Suprapubic skin (tissue), 4 donors: ENCODE measurements at regions not wholly inside any gene's neighbourhood (a gene's known extent, or its start where the extent isn't known, plus 50 kb on each side); places are given as distances from the start of the nearest gene placed in this dataset.

Experiments
- DNase-seq, 2 donors: peaks; one replicate each; pipeline ENCODE4 v3.0.0-alpha.2; 2019; ENCODE audit warnings: low spot score in 2 of 2
- H3K27ac ChIP-seq: fragments of 200-600 bp; sonication (generic); one replicate; pipeline ENCODE4 v1.5.1; 2019
- H3K27me3 ChIP-seq: fragments of 200-600 bp; sonication (generic); one replicate; pipeline ENCODE4 v1.5.1; 2019
- H3K36me3 ChIP-seq: fragments of 200-600 bp; sonication (generic); one replicate; pipeline ENCODE4 v1.5.1; 2019
- H3K4me1 ChIP-seq: fragments of 200-600 bp; sonication (generic); one replicate; pipeline ENCODE4 v1.5.1; 2019
- H3K4me3 ChIP-seq: fragments of 200-600 bp; sonication (generic); one replicate; pipeline ENCODE4 v1.5.1; 2019; ENCODE audit warnings: mild to moderate bottlenecking
- H3K9me3 ChIP-seq: fragments of 200-600 bp; sonication (generic); one replicate; pipeline ENCODE4 v1.5.1; 2019
- CTCF ChIP-seq, 2 donors: fragments of 200-600 bp in 1 of 2; fragments of 450-650 bp in 1 of 2; sonication (generic) in 1 of 2; IDR thresholded peaks; one replicate each; pipeline ENCODE4 v1.5.1; 2016 to 2019; ENCODE audit warnings: antibody characterized with exemption in 2 of 2, mild to moderate bottlenecking in 1 of 2, moderate library complexity in 1 of 2
- EP300 ChIP-seq: sonication (generic); formaldehyde crosslinking; IDR thresholded peaks from one replicate; pipeline ENCODE4 v1.6.1; 2017; ENCODE audit warnings: antibody characterized with exemption
- POLR2A ChIP-seq, 2 donors: fragments of 450-650 bp; IDR thresholded peaks; one replicate each; pipeline ENCODE4 v1.6.1; 2017; ENCODE audit warnings: antibody characterized with exemption in 2 of 2, mild to moderate bottlenecking in 2 of 2, moderate library complexity in 2 of 2
- POLR2AphosphoS5 ChIP-seq, 3 donors: sonication (generic); formaldehyde crosslinking; IDR thresholded peaks; one replicate each; pipeline ENCODE4 v1.6.1; 2017; ENCODE audit warnings: antibody characterized with exemption in 3 of 3
- WGBS: methylation state at CpG from one replicate; pipeline ENCODE4 v1.1.5; 2018; 5-methylcytosine and 5-hydroxymethylcytosine counted together

- Histone ChIP-seq H3K27me3 (no peaks in the 10 kb centered on the region), H3K27ac (no peak overlapping the region), H3K4me3 (no peak overlapping the region), H3K36me3 (no peaks in the 10 kb centered on the region), H3K4me1 (peaks cover 5% of the 10 kb centered on the region), H3K9me3 (no peaks in the 10 kb centered on the region)
- 84% methylated on average over 8 of the region's 8 CpGs for WGBS
- TF ChIP-seq POLR2AphosphoS5 (IDR thresholded peaks at IDR 0.05) (no peak), EP300 (no peak), POLR2A (IDR thresholded peaks at IDR 0.05) (no peak), CTCF (IDR thresholded peaks at IDR 0.05) (no peak)
- no peak for DNase-seq
These were observed 1046.9 kb downstream of the UQCRFS1 start for GRCh38 chr19:28166025-28166424.

GRCh38 chr19:28164214-28164613 is 1048.7 kb downstream of the UQCRFS1 start:
- no peak for DNase-seq
- H3K9me3 ChIP-seq: no peaks in the 10 kb centered on the region

GRCh38 chr19:28159065-28159464 is 1053.9 kb downstream of the UQCRFS1 start:
- Histone ChIP-seq H3K36me3 (no peaks in the 10 kb centered on the region), H3K9me3 (no peaks in the 10 kb centered on the region), H3K4me1 (no peaks in the 10 kb centered on the region), H3K27ac (no peak overlapping the region), H3K27me3 (no peaks in the 10 kb centered on the region), H3K4me3 (no peak overlapping the region)
- TF ChIP-seq POLR2AphosphoS5 (IDR thresholded peaks at IDR 0.05): no peak
- no peak for TF ChIP-seq EP300
- TF ChIP-seq CTCF (IDR thresholded peaks at IDR 0.05): no peak
- no peak for TF ChIP-seq POLR2A (IDR thresholded peaks at IDR 0.05)
- no peak for DNase-seq

More at GRCh38 chr19:28164214-28164613, 1048.7 kb downstream of the UQCRFS1 start:
- H3K36me3 ChIP-seq: no peaks in the 10 kb centered on the region
- no peak overlapping the region for H3K27ac ChIP-seq
- H3K27me3 ChIP-seq: no peaks in the 10 kb centered on the region
- WGBS: 74% methylated on average over 3 of the region's 3 CpGs
- no peak for TF ChIP-seq CTCF (IDR thresholded peaks at IDR 0.05)
- TF ChIP-seq POLR2A (IDR thresholded peaks at IDR 0.05): no peak
- no peak for TF ChIP-seq POLR2AphosphoS5 (IDR thresholded peaks at IDR 0.05)
- no peak for TF ChIP-seq EP300
- H3K4me3 ChIP-seq: no peak overlapping the region
- H3K4me1 ChIP-seq: no peaks in the 10 kb centered on the region

GRCh38 chr19:28155265-28155664 is 1057.7 kb downstream of the UQCRFS1 start:
- WGBS: 71% methylated on average over 1 of the region's 1 CpG

GRCh38 chr19:28154077-28154476 is 1058.9 kb downstream of the UQCRFS1 start:
- TF ChIP-seq EP300 (no peak), POLR2AphosphoS5 (IDR thresholded peaks at IDR 0.05) (no peak), CTCF (IDR thresholded peaks at IDR 0.05) (no peak), POLR2A (IDR thresholded peaks at IDR 0.05) (no peak)
- Histone ChIP-seq H3K36me3 (no peaks in the 10 kb centered on the region), H3K27me3 (no peaks in the 10 kb centered on the region), H3K9me3 (no peaks in the 10 kb centered on the region), H3K4me1 (no peaks in the 10 kb centered on the region), H3K27ac (no peak overlapping the region), H3K4me3 (no peak overlapping the region)
- DNase-seq: no peak
- WGBS: 80% methylated on average over 2 of the region's 2 CpGs

More at GRCh38 chr19:28155265-28155664, 1057.7 kb downstream of the UQCRFS1 start:
- Histone ChIP-seq H3K4me3 (no peak overlapping the region), H3K4me1 (no peaks in the 10 kb centered on the region), H3K27me3 (no peaks in the 10 kb centered on the region), H3K9me3 (no peaks in the 10 kb centered on the region), H3K36me3 (no peaks in the 10 kb centered on the region), H3K27ac (no peak overlapping the region)
- DNase-seq: no peak
- TF ChIP-seq POLR2AphosphoS5 (IDR thresholded peaks at IDR 0.05): no peak
- no peak for TF ChIP-seq CTCF (IDR thresholded peaks at IDR 0.05)
- no peak for TF ChIP-seq EP300
